ENCODE measurements at regions not wholly inside any gene's neighbourhood (a gene's known extent, or its start where the extent isn't known, plus 50 kb on each side); places are given as distances from the start of the nearest gene placed in this dataset.

- no peak for DNase-seq
These were observed 199.0 kb downstream of the ATP23 start for GRCh38 chr12:58140395-58140794.

GRCh38 chr12:58142991-58143390, 201.6 kb downstream of the ATP23 start:
- DNase-seq = no peak

- no peak for DNase-seq
These were observed 202.2 kb downstream of the ATP23 start for GRCh38 chr12:58143498-58143995.

GRCh38 chr12:58148405-58148804, 207.0 kb downstream of the ATP23 start:
- DNase-seq = no peak

GRCh38 chr12:58148976-58149375, 207.6 kb downstream of the ATP23 start:
- no peak for DNase-seq

GRCh38 chr12:58154359-58154758, 213.0 kb downstream of the ATP23 start:
- no peak for DNase-seq

- no peak for DNase-seq
These were observed 215.3 kb downstream of the ATP23 start for GRCh38 chr12:58156697-58157096.

GRCh38 chr12:58159941-58160340, 218.6 kb downstream of the ATP23 start:
- DNase-seq = no peak

- DNase-seq = no peak
These were observed 220.4 kb downstream of the ATP23 start for GRCh38 chr12:58161773-58162172.

- no peak for DNase-seq
These were observed 221.7 kb downstream of the ATP23 start for GRCh38 chr12:58163021-58163420.

- DNase-seq = no peak
These were observed 225.3 kb downstream of the ATP23 start for GRCh38 chr12:58166643-58167042.

- no peak for DNase-seq
These were observed 226.3 kb downstream of the ATP23 start for GRCh38 chr12:58167622-58168021.

- no peak for DNase-seq
These were observed 228.5 kb downstream of the ATP23 start for GRCh38 chr12:58169826-58170225.

GRCh38 chr12:58171914-58172313, 230.5 kb downstream of the ATP23 start:
- DNase-seq = no peak

GRCh38 chr12:58172433-58173073, 231.2 kb downstream of the ATP23 start:
- DNase-seq = no peak

- no peak for DNase-seq
These were observed 232.9 kb downstream of the ATP23 start for GRCh38 chr12:58174316-58174715.

GRCh38 chr12:58176296-58176869, 235.0 kb downstream of the ATP23 start:
- DNase-seq = no peak

- no peak for DNase-seq
These were observed 236.0 kb downstream of the ATP23 start for GRCh38 chr12:58177366-58177765.

- DNase-seq = no peak
These were observed 242.8 kb downstream of the ATP23 start for GRCh38 chr12:58184212-58184611.

GRCh38 chr12:58186401-58186800, 245.0 kb downstream of the ATP23 start:
- no peak for DNase-seq

GRCh38 chr12:58186914-58187313, 245.5 kb downstream of the ATP23 start:
- no peak for DNase-seq

- no peak for DNase-seq
These were observed 247.7 kb downstream of the ATP23 start for GRCh38 chr12:58189030-58189429.

- no peak for DNase-seq
These were observed 248.5 kb downstream of the ATP23 start for GRCh38 chr12:58189893-58190292.

GRCh38 chr12:58190618-58191017, 249.3 kb downstream of the ATP23 start:
- no peak for DNase-seq

- no peak for DNase-seq
These were observed 255.6 kb downstream of the ATP23 start for GRCh38 chr12:58196971-58197370.
